A549 (cell line): ENCODE measurements at regions not wholly inside any gene's neighbourhood (a gene's known extent, or its start where the extent isn't known, plus 50 kb on each side); places are given as distances from the start of the nearest gene placed in this dataset.

ENCODE experiments used
- ATAC-seq, 2 experiments: fragments of 200-7000 bp in 1 of 2; fragments of >200 bp in 1 of 2; cut with Nextera tagmentation in 1 of 2; cut with Tn5 transposase in 1 of 2; 3 replicates each; pipeline versions ENCODE4 v1.8.0 to v1.9.1; 2018 to 2020; ENCODE audit warnings: mild to moderate bottlenecking in 1 of 2, moderate library complexity in 1 of 2
- CTCF ChIA-PET: fragments of 300-600 bp; sonication (Branson Sonifier 250); formaldehyde crosslinking; extraction: SDS; loops from one replicate; lab custom pipeline; 2021; ENCODE audit warnings: antibody characterized with exemption, inconsistent platforms; lab: Yijun Ruan, JAX
- POLR2A ChIA-PET: fragments of 350-600 bp; formaldehyde crosslinking; extraction: SDS; loops from one replicate; lab custom pipeline; 2021; ENCODE audit warnings: antibody characterized with exemption, inconsistent platforms; lab: Yijun Ruan, JAX
- DNase-seq, 2 experiments: peaks; one replicate each; pipeline versions ENCODE4 v3.0.0 to v3.0.0-alpha.2; 2011 to 2016; ENCODE audit warnings: low read depth in 1 of 2, low spot score in 1 of 2
- FAIRE-seq: peaks from 2 replicates; lab custom pipeline; 2011; peaks lifted over from hg19 to GRCh38; lab: Jason Lieb, UNC
- H3K27ac ChIP-seq, 2 experiments: fragments of >200 bp; sonication (Bioruptor Twin); formaldehyde crosslinking; 3 replicates each; pipeline ENCODE4 v1.5.1; 2016 to 2017
- H3K4me1 ChIP-seq: fragments of >200 bp; sonication (Bioruptor Twin); formaldehyde crosslinking; 3 replicates; pipeline ENCODE4 v1.6.1; 2016
- H3K4me2 ChIP-seq: fragments of >200 bp; sonication (Bioruptor Twin); formaldehyde crosslinking; 3 replicates; pipeline ENCODE4 v1.6.1; 2016
- H3K4me3 ChIP-seq: fragments of >200 bp; sonication (Bioruptor Twin); formaldehyde crosslinking; 3 replicates; pipeline ENCODE4 v1.5.1; 2016
- H3K9me3 ChIP-seq: fragments of >200 bp; sonication (Bioruptor Twin); formaldehyde crosslinking; 3 replicates; pipeline ENCODE4 v1.6.1; 2016
- BCL3 ChIP-seq: fragments of >200 bp; sonication (Bioruptor Twin); formaldehyde crosslinking; IDR thresholded peaks from 3 replicates; pipeline ENCODE4 v1.6.1; 2016
- BHLHE40 ChIP-seq: IDR thresholded peaks from 2 replicates; pipeline ENCODE4 v1.6.1; 2012; ENCODE audit warnings: low read depth, low read length, inconsistent platforms
- CBX2 ChIP-seq: fragments of 200-600 bp; sonication (generic); IDR thresholded peaks from 2 replicates; pipeline ENCODE4 v1.6.1; 2016; ENCODE audit warnings: low read depth, mild to moderate bottlenecking, borderline replicate concordance
- CEBPB ChIP-seq, 2 experiments: fragments of >200 bp in 1 of 2; sonication (Bioruptor Twin) in 1 of 2; formaldehyde crosslinking in 1 of 2; IDR thresholded peaks; 2 replicates each; pipeline ENCODE4 v1.6.1; 2012 to 2016
- CHD2 ChIP-seq: fragments of 150-350 bp; IDR thresholded peaks from 2 replicates; pipeline ENCODE4 v1.6.1; 2014; ENCODE audit warnings: low read length; ENCODE audit not compliant: partially characterized antibody
- ELK1 ChIP-seq: fragments of 150-350 bp; IDR thresholded peaks from 2 replicates; pipeline ENCODE4 v1.6.1; 2014; ENCODE audit warnings: low read depth, mild to moderate bottlenecking, low read length
- FOSB ChIP-seq: fragments of 250-450 bp; sonication (Bioruptor Pico); IDR thresholded peaks from 2 replicates; pipeline ENCODE4 v1.5.0; 2020; ENCODE audit warnings: mild to moderate bottlenecking, moderate library complexity
- GATA3 ChIP-seq: IDR thresholded peaks from 2 replicates; pipeline ENCODE4 v1.6.1; 2012; ENCODE audit warnings: borderline replicate concordance
- HEYL ChIP-seq: fragments of 250-450 bp; sonication (Bioruptor Pico); IDR thresholded peaks from 2 replicates; pipeline ENCODE4 v1.8.0; 2021; ENCODE audit warnings: mild to moderate bottlenecking, moderate library complexity
- JUN ChIP-seq, 2 experiments: fragments of >200 bp; sonication (Bioruptor Twin); formaldehyde crosslinking; IDR thresholded peaks; 2 replicates in 1 of 2; 3 replicates in 1 of 2; pipeline ENCODE4 v1.6.1; 2016 to 2017
- JUNB ChIP-seq: fragments of >200 bp; sonication (Bioruptor Twin); formaldehyde crosslinking; IDR thresholded peaks from 2 replicates; pipeline ENCODE4 v1.6.1; 2016
- MAZ ChIP-seq: fragments of 150-350 bp; IDR thresholded peaks from 2 replicates; pipeline ENCODE4 v1.6.1; 2014; ENCODE audit warnings: antibody characterized with exemption, low read depth, low read length, borderline replicate concordance
- NFE2L2 ChIP-seq: fragments of 150-350 bp; conservative IDR thresholded peaks from 2 replicates; pipeline ENCODE4 v1.6.1; 2014; ENCODE audit warnings: low read length
- PBX3 ChIP-seq: IDR thresholded peaks from 2 replicates; pipeline ENCODE4 v1.6.1; 2012
- POLR2A ChIP-seq: IDR thresholded peaks from 2 replicates; pipeline ENCODE4 v1.6.1; 2012; ENCODE audit warnings: mild to moderate bottlenecking, low read length
- RARB ChIP-seq: fragments of 250-450 bp; sonication (Bioruptor Pico); IDR thresholded peaks from 2 replicates; pipeline ENCODE4 v1.8.0; 2021; ENCODE audit warnings: mild to moderate bottlenecking, moderate library complexity
- RCOR1 ChIP-seq: fragments of 150-350 bp; IDR thresholded peaks from 2 replicates; pipeline ENCODE4 v1.6.1; 2014; ENCODE audit warnings: antibody characterized with exemption, low read length, low read depth
- REST ChIP-seq: fragments of 200-600 bp; sonication (generic); IDR thresholded peaks from 2 replicates; pipeline ENCODE4 v1.6.1; 2016; ENCODE audit warnings: antibody characterized with exemption, mild to moderate bottlenecking, moderate library complexity
- SMC3 ChIP-seq: fragments of >200 bp; sonication (Bioruptor Twin); formaldehyde crosslinking; IDR thresholded peaks from 3 replicates; pipeline ENCODE4 v1.6.1; 2018; ENCODE audit warnings: inconsistent platforms
- TFCP2L1 ChIP-seq: fragments of 250-450 bp; sonication (Bioruptor Pico); IDR thresholded peaks from 2 replicates; pipeline ENCODE4 v1.5.0; 2021; ENCODE audit warnings: mild to moderate bottlenecking
- ZSCAN20 ChIP-seq: fragments of 250-450 bp; sonication (Bioruptor Pico); IDR thresholded peaks from 2 replicates; pipeline ENCODE4 v1.8.0; 2022; ENCODE audit warnings: mild to moderate bottlenecking, moderate library complexity
- WGBS: methylation state at CpG from one replicate; pipeline ENCODE4 v1.1.6; 2017; ENCODE audit errors: missing lambda C conversion rate; 5-methylcytosine and 5-hydroxymethylcytosine counted together

- DNase-seq = peak in 1 of 2 experiments; percentile 48
- Histone ChIP-seq H3K4me2 (no peak overlapping the region), H3K4me1 (no peaks in the 10 kb centered on the region), H3K27ac (no peak overlapping the region), H3K4me3 (no peak overlapping the region), H3K9me3 (no peaks in the 10 kb centered on the region)
- 76% methylated on average over 3 of the region's 6 CpGs for WGBS
- ChIA-PET POLR2A (no interaction called here), CTCF (no interaction called here)
- peak in 1 of 2 experiments; percentile 43; a peak in 3 of 6 replicates for ATAC-seq
- FAIRE-seq = no peak
- TF ChIP-seq JUNB (no peak), SMC3 (no peak), BHLHE40 (no peak), JUN (IDR thresholded peaks at IDR 0.05) (no peak), FOSB (CRISPR knock-in tag) (no peak), BCL3 (no peak), MAZ (no peak), CHD2 (no peak), HEYL (CRISPR knock-in tag) (no peak), RCOR1 (no peak), ELK1 (no peak), CBX2 (no peak)
These were observed 57.5 kb upstream of the RBFOX2 start for GRCh38 chr22:36086170-36086490.

- H3K9me3 ChIP-seq = no peaks in the 10 kb centered on the region
- no peak for TF ChIP-seq ZSCAN20 (CRISPR knock-in tag)
- TF ChIP-seq CEBPB (IDR thresholded peaks at IDR 0.05) = no peak
- 90% methylated on average over 12 of the region's 15 CpGs for WGBS
- ChIA-PET POLR2A (no interaction called here), CTCF (interaction anchor here (1.3 kb wide), 1 partner anchor 19 kb away, joined by 10 read pairs; no protein-coding TSS in a partner anchor)
- no peak overlapping the region for H3K4me3 ChIP-seq
- FAIRE-seq (no peak), DNase-seq (no peak), ATAC-seq (no peak)
- no peak overlapping the region for H3K27ac ChIP-seq
- H3K4me2 ChIP-seq = no peak overlapping the region
- no peaks in the 10 kb centered on the region for H3K4me1 ChIP-seq
These were observed 57.0 kb upstream of the RBFOX2 start for GRCh38 chr22:36085476-36086169.

GRCh38 chr22:36084717-36085116 lies 56.1 kb upstream of the RBFOX2 start:
- no peak for FAIRE-seq
- no peak overlapping the region for H3K4me2 ChIP-seq
- H3K27ac ChIP-seq = no peak overlapping the region
- no peak for TF ChIP-seq POLR2A
- TF ChIP-seq NFE2L2 = no peak
- no peak for TF ChIP-seq ZSCAN20 (CRISPR knock-in tag)
- no peak for TF ChIP-seq RARB (CRISPR knock-in tag)
- no peak for TF ChIP-seq PBX3
- TF ChIP-seq TFCP2L1 (CRISPR knock-in tag) = no peak
- no peak for TF ChIP-seq REST
- TF ChIP-seq GATA3 = no peak
- no peak overlapping the region for H3K4me3 ChIP-seq
- H3K9me3 ChIP-seq = no peaks in the 10 kb centered on the region
- no peak for ATAC-seq
- CTCF ChIA-PET = interaction anchor here (1.3 kb wide), 1 partner anchor 19 kb away, joined by 10 read pairs; no protein-coding TSS in a partner anchor
- WGBS = 33% methylated on average over 5 of the region's 5 CpGs
- DNase-seq = no peak
- no peaks in the 10 kb centered on the region for H3K4me1 ChIP-seq
- POLR2A ChIA-PET = no interaction called here
